Ishikawa (cell line): ENCODE measurements at regions not wholly inside any gene's neighbourhood (a gene's known extent, or its start where the extent isn't known, plus 50 kb on each side); places are given as distances from the start of the nearest gene placed in this dataset.

ENCODE experiments used
- CEBPB ChIP-seq: IDR thresholded peaks from 2 replicates; pipeline ENCODE4 v1.6.1; 2012
- CREB1 ChIP-seq: IDR thresholded peaks from 2 replicates; pipeline ENCODE4 v1.6.1; 2012; ENCODE audit warnings: low read depth
- EP300 ChIP-seq: IDR thresholded peaks from 2 replicates; pipeline ENCODE4 v1.6.1; 2012; ENCODE audit warnings: borderline replicate concordance
- FOXM1 ChIP-seq: IDR thresholded peaks from 2 replicates; pipeline ENCODE4 v1.6.1; 2012; ENCODE audit warnings: low read depth, borderline replicate concordance
- MAX ChIP-seq: IDR thresholded peaks from 2 replicates; pipeline ENCODE4 v1.6.1; 2012
- NFIC ChIP-seq: IDR thresholded peaks from 2 replicates; pipeline ENCODE4 v1.6.1; 2012
- RAD21 ChIP-seq: IDR thresholded peaks from 2 replicates; pipeline ENCODE4 v1.6.1; 2012; ENCODE audit warnings: low read depth
- REST ChIP-seq: IDR thresholded peaks from 2 replicates; pipeline ENCODE4 v1.6.1; 2012; ENCODE audit warnings: low read depth, mild to moderate bottlenecking
- TAF1 ChIP-seq: IDR thresholded peaks from 2 replicates; pipeline ENCODE4 v1.6.1; 2012; ENCODE audit warnings: low read depth, mild to moderate bottlenecking
- TCF12 ChIP-seq: IDR thresholded peaks from 2 replicates; pipeline ENCODE4 v1.6.1; 2012; ENCODE audit warnings: low read depth
- TEAD4 ChIP-seq: IDR thresholded peaks from 2 replicates; pipeline ENCODE4 v1.6.1; 2012
- USF1 ChIP-seq: IDR thresholded peaks from 2 replicates; pipeline ENCODE4 v1.6.1; 2012
- YY1 ChIP-seq: IDR thresholded peaks from 2 replicates; pipeline ENCODE4 v1.6.1; 2012; ENCODE audit warnings: low read depth
- ZBTB7A ChIP-seq: IDR thresholded peaks from 2 replicates; pipeline ENCODE4 v1.6.1; 2012; ENCODE audit warnings: low read depth

GRCh38 chr13:93172109-93172508 lies 54.5 kb upstream of the GPC6 start:
- TF ChIP-seq YY1: no peak
- TF ChIP-seq REST: no peak
- no peak for TF ChIP-seq TCF12
- peak; percentile 20; the same call in 1 of the 2 replicates for TF ChIP-seq RAD21

- no peak for TF ChIP-seq ZBTB7A
- TF ChIP-seq YY1: no peak
- no peak for TF ChIP-seq MAX
- TF ChIP-seq RAD21: no peak
- TF ChIP-seq USF1: no peak
- no peak for TF ChIP-seq EP300
- no peak for TF ChIP-seq TEAD4
- no peak for TF ChIP-seq CREB1
- no peak for TF ChIP-seq NFIC
- TF ChIP-seq CEBPB: no peak
- no peak for TF ChIP-seq REST
- TF ChIP-seq FOXM1: no peak
- no peak for TF ChIP-seq TAF1
- no peak for TF ChIP-seq TCF12
These were observed 53.0 kb upstream of the GPC6 start for GRCh38 chr13:93173654-93174053.

- TF ChIP-seq TEAD4 (no peak), RAD21 (no peak), ZBTB7A (no peak), TCF12 (no peak), CREB1 (no peak), EP300 (no peak), REST (no peak), YY1 (no peak), FOXM1 (no peak), CEBPB (no peak), NFIC (no peak), USF1 (no peak), MAX (no peak), TAF1 (no peak)
These were observed 52.3 kb upstream of the GPC6 start for GRCh38 chr13:93174260-93174659.
